Fibroblast of lung (primary cell): ENCODE measurements at regions not wholly inside any gene's neighbourhood (a gene's known extent, or its start where the extent isn't known, plus 50 kb on each side); places are given as distances from the start of the nearest gene placed in this dataset.

Source experiments
- DNase-seq, 2 donors: peaks; one replicate each; pipeline versions ENCODE4 v3.0.0 to v3.0.0-alpha.2; 2010; ENCODE audit warnings: low read depth in 2 of 2
- H2AFZ ChIP-seq: 2 replicates; pipeline ENCODE4 v1.5.1; 2012; ENCODE audit warnings: low read length, control low read depth, inconsistent platforms
- H3K27ac ChIP-seq: 2 replicates; pipeline ENCODE4 v1.5.1; 2011; ENCODE audit warnings: low read length, control low read depth; ENCODE audit not compliant: insufficient read depth
- H3K27me3 ChIP-seq: 2 replicates; pipeline ENCODE4 v1.5.1; 2011; ENCODE audit warnings: mild to moderate bottlenecking, low read length; ENCODE audit not compliant: control insufficient read depth, insufficient read depth
- H3K36me3 ChIP-seq: 2 replicates; pipeline ENCODE4 v1.5.1; 2011; ENCODE audit warnings: low read length; ENCODE audit not compliant: control insufficient read depth, insufficient read depth
- H3K4me1 ChIP-seq: 2 replicates; pipeline ENCODE4 v1.5.1; 2011; ENCODE audit warnings: low read length; ENCODE audit not compliant: control insufficient read depth, insufficient read depth; ENCODE audit errors: extremely low read depth
- H3K4me2 ChIP-seq: 2 replicates; pipeline ENCODE4 v1.5.1; 2011; ENCODE audit warnings: low read length, control low read depth; ENCODE audit not compliant: insufficient read depth; ENCODE audit errors: extremely low read depth
- H3K4me3 ChIP-seq, 4 experiments: fragments of 200-600 bp in 1 of 4; sonication (generic) in 1 of 4; replicated peaks in 1 of 4; 2 replicates each; pipeline ENCODE4 v1.5.1; 2011 to 2016; ENCODE audit warnings: low read length in 4 of 4, low read depth in 3 of 4, mild to moderate bottlenecking in 3 of 4, control low read depth in 2 of 4, inconsistent platforms in 1 of 4, mixed read lengths in 1 of 4; ENCODE audit not compliant: insufficient read depth in 1 of 4; ENCODE audit errors: control extremely low read depth in 1 of 4
- H3K79me2 ChIP-seq: 2 replicates; pipeline ENCODE4 v1.5.1; 2012; ENCODE audit warnings: mild to moderate bottlenecking, low read length, inconsistent platforms; ENCODE audit not compliant: control insufficient read depth, insufficient read depth
- H3K9ac ChIP-seq: 2 replicates; pipeline ENCODE4 v1.5.1; 2011; ENCODE audit warnings: mild to moderate bottlenecking, low read length, control low read depth; ENCODE audit not compliant: insufficient read depth
- H3K9me3 ChIP-seq: 2 replicates; pipeline ENCODE4 v1.5.1; 2012; ENCODE audit warnings: low read depth, low read length; ENCODE audit not compliant: control insufficient read depth, insufficient read depth
- H4K20me1 ChIP-seq: 2 replicates; pipeline ENCODE4 v1.5.1; 2011; ENCODE audit warnings: low read length; ENCODE audit not compliant: control insufficient read depth, insufficient read depth; ENCODE audit errors: extremely low read depth
- CTCF ChIP-seq, 2 donors: IDR thresholded peaks in 1 of 2; conservative IDR thresholded peaks in 1 of 2; 1 replicate in 1 of 2; 2 replicates in 1 of 2; pipeline ENCODE4 v1.5.1; 2011 to 2012; ENCODE audit warnings: low read length in 2 of 2, control low read depth in 1 of 2, inconsistent platforms in 1 of 2, low read depth in 1 of 2, mild to moderate bottlenecking in 1 of 2
- EZH2 ChIP-seq: IDR thresholded peaks from 2 replicates; pipeline ENCODE4 v1.5.1; 2012; ENCODE audit warnings: low read length, control low read depth, mild to moderate bottlenecking; ENCODE audit errors: missing control alignments

DNA sequence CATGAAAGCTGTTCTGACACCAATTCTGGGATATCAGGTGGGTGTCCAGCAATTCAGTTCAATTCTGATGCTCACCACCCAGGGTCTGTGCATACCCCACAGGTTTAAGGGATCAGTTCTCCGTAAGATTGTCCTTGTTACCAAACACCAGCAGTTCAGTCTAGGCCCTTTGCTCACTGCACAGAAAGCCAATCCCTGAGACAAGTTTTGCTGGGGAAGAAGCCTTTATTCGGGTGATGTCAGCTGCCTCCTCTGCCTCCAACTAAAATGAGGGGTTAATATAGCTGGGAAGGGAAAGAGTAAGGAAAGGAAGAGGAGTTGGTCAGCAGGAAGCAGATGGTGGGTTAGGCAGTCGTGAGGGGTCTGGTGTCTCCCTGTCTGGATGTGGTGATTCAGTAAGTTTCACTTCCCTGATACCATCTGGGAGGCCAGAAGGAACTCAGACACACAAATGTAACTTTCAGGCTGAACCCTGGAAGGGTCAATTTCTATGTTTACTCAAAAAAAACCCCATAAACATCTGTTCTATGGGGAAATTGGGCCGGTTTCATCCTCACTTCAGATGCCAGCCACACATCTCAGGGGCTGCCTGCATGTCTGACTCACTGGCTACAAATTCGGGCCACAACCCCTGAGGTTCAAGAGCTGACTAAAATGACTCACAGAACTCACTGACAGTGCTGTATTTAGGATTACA, 83.3 kb upstream of the PGBD5 start:
- Histone ChIP-seq H3K9me3 (no peaks in the 10 kb centered on the region), H3K27me3 (no peaks in the 10 kb centered on the region), H3K27ac (no peak overlapping the region), H3K4me2 (no peak overlapping the region), H2AFZ (no peak overlapping the region), H3K79me2 (no peaks in the 10 kb centered on the region), H3K9ac (no peak overlapping the region), H3K4me3 (no peak overlapping the region), H3K4me1 (peaks cover 2% of the 10 kb centered on the region), H4K20me1 (no peaks in the 10 kb centered on the region), H3K36me3 (no peaks in the 10 kb centered on the region)
- DNase-seq, result peak; percentile 82 to 97
- TF ChIP-seq EZH2 (no peak), CTCF (conservative IDR thresholded peaks at IDR 0.05 in 1 of 2, IDR thresholded peaks at IDR 0.05 in 1 of 2; ENCODE audit: low read depth in 1 of 2, low read length in 2 of 2) (no peak)

DNA sequence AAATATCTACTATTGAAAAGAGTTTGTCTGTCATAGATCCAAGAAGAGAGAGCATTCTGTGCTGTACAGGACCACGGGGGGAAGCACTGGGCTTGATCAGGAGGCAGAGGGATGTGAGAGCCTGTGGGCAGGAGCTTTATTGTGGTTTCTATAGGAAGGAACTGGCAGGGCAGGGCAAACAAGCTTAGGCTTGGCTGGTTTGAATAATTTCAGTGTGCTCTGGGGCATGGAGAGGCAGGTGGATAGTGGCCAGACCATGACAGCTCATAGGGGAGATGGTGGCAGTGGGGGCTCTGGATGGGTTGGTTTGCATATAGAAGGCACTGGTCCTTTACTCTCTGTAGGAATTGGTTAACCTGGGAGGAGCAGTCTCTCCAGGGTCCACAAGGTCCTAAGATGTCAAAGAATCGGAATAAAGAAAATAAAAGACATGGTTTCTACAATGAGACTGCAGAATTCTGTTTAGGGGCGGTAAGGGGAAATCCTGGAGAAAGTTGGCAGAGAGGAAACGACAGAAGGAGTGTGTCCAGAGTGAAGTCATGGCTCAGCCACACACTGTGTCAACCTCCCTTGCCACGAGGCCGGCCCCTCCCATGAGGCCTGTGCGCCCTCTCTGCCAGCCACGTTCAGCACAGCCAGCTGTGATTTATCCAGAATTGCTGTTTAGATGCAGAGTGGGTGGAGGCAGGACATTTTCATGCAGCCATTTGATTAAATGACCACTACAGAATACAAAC, 81.7 kb upstream of the PGBD5 start:
- H3K27me3 ChIP-seq, result no peaks in the 10 kb centered on the region
- no peaks in the 10 kb centered on the region for H4K20me1 ChIP-seq
- no peak overlapping the region for H3K4me2 ChIP-seq
- peak; percentile 37 to 55 for DNase-seq
- no peaks in the 10 kb centered on the region for H3K36me3 ChIP-seq
- no peak overlapping the region for H3K27ac ChIP-seq
- H3K9ac ChIP-seq, result no peak overlapping the region
- H3K9me3 ChIP-seq, result no peaks in the 10 kb centered on the region
- H3K79me2 ChIP-seq, result no peaks in the 10 kb centered on the region
- no peak overlapping the region for H3K4me3 ChIP-seq
- TF ChIP-seq CTCF (conservative IDR thresholded peaks at IDR 0.05 in 1 of 2, IDR thresholded peaks at IDR 0.05 in 1 of 2; ENCODE audit: low read depth in 1 of 2, low read length in 2 of 2) (no peak), EZH2 (no peak)
- H3K4me1 ChIP-seq, result peaks cover 2% of the 10 kb centered on the region
- no peak overlapping the region for H2AFZ ChIP-seq

- Histone ChIP-seq H3K27me3 (no peaks in the 10 kb centered on the region), H2AFZ (no peak overlapping the region), H3K4me3 (no peak overlapping the region), H3K9me3 (no peaks in the 10 kb centered on the region), H3K4me1 (peaks cover 2% of the 10 kb centered on the region), H3K9ac (no peak overlapping the region), H3K27ac (no peak overlapping the region), H3K4me2 (no peak overlapping the region), H3K79me2 (no peaks in the 10 kb centered on the region), H4K20me1 (no peaks in the 10 kb centered on the region), H3K36me3 (no peaks in the 10 kb centered on the region)
- peak in 1 of 2 donors; percentile 32 for DNase-seq
- no peak for TF ChIP-seq CTCF (conservative IDR thresholded peaks at IDR 0.05 in 1 of 2, IDR thresholded peaks at IDR 0.05 in 1 of 2; ENCODE audit: low read depth in 1 of 2, low read length in 2 of 2)
- TF ChIP-seq EZH2, result no peak
Observed at GRCh38 chr1:230507236-230507635, 81.1 kb upstream of the PGBD5 start.
